ENCODE measurements at regions not wholly inside any gene's neighbourhood (a gene's known extent, or its start where the extent isn't known, plus 50 kb on each side); places are given as distances from the start of the nearest gene placed in this dataset.

- no peaks in the 10 kb centered on the region for H3K27me3 ChIP-seq (ENCODE audit: control insufficient read depth, insufficient read depth, low read length)
- H3K4me3 ChIP-seq (ENCODE audit: low read length in 3 of 3): no peak overlapping the region
- intact Hi-C loops (cut with DNase I): no loop called here
- H3K9ac ChIP-seq (ENCODE audit: low read length in 3 of 3): no peak overlapping the region
- TF ChIP-seq CTCF (IDR thresholded peaks at IDR 0.05; ENCODE audit: borderline replicate concordance, extremely low read depth, insufficient read depth): no peak
- no peak for FAIRE-seq
- H3K4me1 ChIP-seq (ENCODE audit: control insufficient read depth in 2 of 3, insufficient read depth in 2 of 3, low read depth in 1 of 3, low read length in 3 of 3): no peaks in the 10 kb centered on the region
- no peak overlapping the region for H3K27ac ChIP-seq (ENCODE audit: low read depth in 2 of 2, low read length in 2 of 2)
- H3K9me3 ChIP-seq (ENCODE audit: control insufficient read depth in 2 of 3, insufficient read depth in 1 of 3, low read length in 3 of 3): no peaks in the 10 kb centered on the region
- H3K36me3 ChIP-seq (ENCODE audit: control insufficient read depth in 2 of 3, insufficient read depth in 3 of 3, low read length in 3 of 3): no peaks in the 10 kb centered on the region
- DNase-seq: no peak
These were observed 652.0 kb upstream of the CELF2 start for GRCh38 chr10:10365676-10366075.

GRCh38 chr10:10366836-10367235, 650.8 kb upstream of the CELF2 start:
- intact Hi-C loops (cut with DNase I): no loop called here
- no peak for FAIRE-seq
- Histone ChIP-seq H3K27ac (ENCODE audit: low read depth in 2 of 2, low read length in 2 of 2) (no peak overlapping the region), H3K9me3 (ENCODE audit: control insufficient read depth in 2 of 3, insufficient read depth in 1 of 3, low read length in 3 of 3) (no peaks in the 10 kb centered on the region), H3K4me3 (ENCODE audit: low read length in 3 of 3) (no peak overlapping the region), H3K36me3 (ENCODE audit: control insufficient read depth in 2 of 3, insufficient read depth in 3 of 3, low read length in 3 of 3) (no peaks in the 10 kb centered on the region), H3K4me1 (ENCODE audit: control insufficient read depth in 2 of 3, insufficient read depth in 2 of 3, low read depth in 1 of 3, low read length in 3 of 3) (no peaks in the 10 kb centered on the region), H3K27me3 (ENCODE audit: control insufficient read depth, insufficient read depth, low read length) (no peaks in the 10 kb centered on the region), H3K9ac (ENCODE audit: low read length in 3 of 3) (no peak overlapping the region)
- TF ChIP-seq CTCF (IDR thresholded peaks at IDR 0.05; ENCODE audit: borderline replicate concordance, extremely low read depth, insufficient read depth): no peak
- DNase-seq: no peak

GRCh38 chr10:10367264-10367663, 650.4 kb upstream of the CELF2 start:
- no peaks in the 10 kb centered on the region for H3K9me3 ChIP-seq (ENCODE audit: control insufficient read depth in 2 of 3, insufficient read depth in 1 of 3, low read length in 3 of 3)
- H3K36me3 ChIP-seq (ENCODE audit: control insufficient read depth in 2 of 3, insufficient read depth in 3 of 3, low read length in 3 of 3): no peaks in the 10 kb centered on the region
- H3K9ac ChIP-seq (ENCODE audit: low read length in 3 of 3): no peak overlapping the region
- no peak for DNase-seq
- intact Hi-C loops (cut with DNase I): no loop called here
- H3K27me3 ChIP-seq (ENCODE audit: control insufficient read depth, insufficient read depth, low read length): no peaks in the 10 kb centered on the region
- no peak for FAIRE-seq
- H3K27ac ChIP-seq (ENCODE audit: low read depth in 2 of 2, low read length in 2 of 2): no peak overlapping the region
- no peak for TF ChIP-seq CTCF (IDR thresholded peaks at IDR 0.05; ENCODE audit: borderline replicate concordance, extremely low read depth, insufficient read depth)
- no peak overlapping the region for H3K4me3 ChIP-seq (ENCODE audit: low read length in 3 of 3)
- no peaks in the 10 kb centered on the region for H3K4me1 ChIP-seq (ENCODE audit: control insufficient read depth in 2 of 3, insufficient read depth in 2 of 3, low read depth in 1 of 3, low read length in 3 of 3)

- FAIRE-seq: no peak
- Histone ChIP-seq H3K36me3 (ENCODE audit: control insufficient read depth in 2 of 3, insufficient read depth in 3 of 3, low read length in 3 of 3) (no peaks in the 10 kb centered on the region), H3K4me1 (ENCODE audit: control insufficient read depth in 2 of 3, insufficient read depth in 2 of 3, low read depth in 1 of 3, low read length in 3 of 3) (no peaks in the 10 kb centered on the region), H3K9me3 (ENCODE audit: control insufficient read depth in 2 of 3, insufficient read depth in 1 of 3, low read length in 3 of 3) (no peaks in the 10 kb centered on the region), H3K9ac (ENCODE audit: low read length in 3 of 3) (no peak overlapping the region), H3K27ac (ENCODE audit: low read depth in 2 of 2, low read length in 2 of 2) (no peak overlapping the region), H3K27me3 (ENCODE audit: control insufficient read depth, insufficient read depth, low read length) (no peaks in the 10 kb centered on the region), H3K4me3 (ENCODE audit: low read length in 3 of 3) (no peak overlapping the region)
- TF ChIP-seq CTCF (IDR thresholded peaks at IDR 0.05; ENCODE audit: borderline replicate concordance, extremely low read depth, insufficient read depth): no peak
- intact Hi-C loops (cut with DNase I): no loop called here
- no peak for DNase-seq
These were observed 648.6 kb upstream of the CELF2 start for GRCh38 chr10:10368951-10369576.

Data from kidney (tissue), 13 donors.